NCI-H2227 (cell line): ENCODE measurements at regions not wholly inside any gene's neighbourhood (a gene's known extent, or its start where the extent isn't known, plus 50 kb on each side); places are given as distances from the start of the nearest gene placed in this dataset.
"Not testable (repeated sequence)": the region's sequence is repeated elsewhere in the genome, so short reads cannot be mapped to it uniquely, and the experiment has no call there.

ENCODE experiments used
- DNase-seq: peaks from one replicate; lab custom pipeline; 2025; ENCODE audit not compliant: unreplicated experiment; lab: John Stamatoyannopoulos, UW

DNA sequence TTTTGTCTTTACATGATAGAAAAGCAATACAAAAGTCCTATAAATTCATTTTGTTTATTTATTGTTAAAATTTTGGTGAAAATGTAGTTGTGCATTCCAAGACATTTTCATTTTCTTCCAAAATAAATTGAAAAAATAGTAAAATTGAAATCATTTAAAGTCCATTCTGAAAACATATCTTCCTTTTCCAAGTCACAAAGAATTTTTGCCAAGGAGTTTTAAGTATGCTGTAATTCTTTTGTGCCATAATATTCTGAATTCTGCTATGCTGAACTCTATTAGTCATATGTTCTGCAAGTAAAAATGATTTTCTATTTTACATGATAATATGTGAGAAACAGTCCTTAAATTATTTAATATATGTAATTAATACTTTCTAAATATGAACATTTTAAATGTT, 879.6 kb upstream of the SLC10A2 start:
- no peak for DNase-seq

DNA sequence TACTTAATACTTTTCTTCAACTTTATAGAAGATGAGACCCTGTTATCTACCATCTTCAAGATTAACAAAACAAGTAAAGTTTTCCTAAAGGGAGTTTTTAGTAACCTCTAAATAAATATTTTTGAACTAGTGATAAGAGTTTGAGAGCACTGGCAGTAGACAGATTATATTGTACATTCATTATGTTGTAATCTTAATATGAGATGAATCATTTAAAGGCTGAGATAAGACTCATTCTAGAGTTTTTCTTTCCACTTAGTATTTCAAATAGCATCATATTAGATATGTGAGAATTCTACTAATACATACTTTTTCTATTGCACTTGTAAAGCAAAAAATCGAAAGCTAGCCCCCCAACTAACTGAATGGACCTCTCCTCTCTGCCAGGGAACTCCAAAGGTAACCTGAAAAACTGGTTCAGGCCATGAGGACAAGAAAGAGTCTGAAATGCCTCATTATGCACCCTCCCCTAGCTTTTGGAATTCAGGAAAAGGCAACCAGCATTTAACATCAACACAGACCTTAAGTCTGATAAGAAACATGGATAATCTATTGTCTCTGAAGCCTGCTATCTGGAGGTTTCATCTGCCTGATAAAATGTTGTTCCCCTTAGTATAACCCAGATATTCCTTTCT, 875.4 kb upstream of the SLC10A2 start:
- DNase-seq = no peak

DNA sequence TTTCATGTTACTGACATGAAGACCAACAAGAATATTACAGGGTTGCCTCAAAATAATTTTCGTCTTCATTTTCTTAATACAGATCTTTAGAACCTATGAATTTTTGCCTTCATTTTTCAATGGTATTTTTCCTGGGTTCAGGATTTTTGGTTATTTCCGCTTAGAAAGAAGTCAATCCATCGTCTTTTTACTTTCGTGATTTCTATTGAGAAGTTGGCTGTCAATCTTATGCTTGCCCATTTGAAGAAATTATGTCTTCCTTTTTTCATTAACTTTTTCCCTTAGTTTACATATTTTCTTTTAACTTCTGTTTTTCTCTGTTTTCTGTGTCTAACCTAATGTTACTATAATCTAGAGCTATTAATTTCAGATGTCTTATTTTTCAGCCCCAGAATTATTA, 868.9 kb upstream of the SLC10A2 start:
- no peak for DNase-seq

DNA sequence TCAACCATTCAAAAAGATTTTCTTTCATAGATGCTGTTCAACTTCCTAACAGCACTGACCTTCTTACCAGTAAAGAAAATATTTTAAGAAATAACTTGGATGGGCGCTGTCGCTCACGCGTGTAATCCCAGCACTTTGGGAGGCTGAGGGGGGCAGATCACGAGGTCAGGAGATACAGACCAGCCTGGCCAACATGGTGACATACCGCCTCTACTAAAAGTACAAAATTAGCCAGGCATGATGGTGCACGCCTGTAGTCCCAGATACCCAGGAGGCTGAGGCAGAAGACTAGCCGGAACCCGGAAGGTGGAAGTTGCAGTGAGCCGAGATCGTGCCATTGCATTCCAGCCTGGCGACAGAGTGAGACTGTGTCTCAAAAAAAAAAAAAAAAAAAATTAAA, 865.7 kb upstream of the SLC10A2 start:
- DNase-seq = no peak

DNA sequence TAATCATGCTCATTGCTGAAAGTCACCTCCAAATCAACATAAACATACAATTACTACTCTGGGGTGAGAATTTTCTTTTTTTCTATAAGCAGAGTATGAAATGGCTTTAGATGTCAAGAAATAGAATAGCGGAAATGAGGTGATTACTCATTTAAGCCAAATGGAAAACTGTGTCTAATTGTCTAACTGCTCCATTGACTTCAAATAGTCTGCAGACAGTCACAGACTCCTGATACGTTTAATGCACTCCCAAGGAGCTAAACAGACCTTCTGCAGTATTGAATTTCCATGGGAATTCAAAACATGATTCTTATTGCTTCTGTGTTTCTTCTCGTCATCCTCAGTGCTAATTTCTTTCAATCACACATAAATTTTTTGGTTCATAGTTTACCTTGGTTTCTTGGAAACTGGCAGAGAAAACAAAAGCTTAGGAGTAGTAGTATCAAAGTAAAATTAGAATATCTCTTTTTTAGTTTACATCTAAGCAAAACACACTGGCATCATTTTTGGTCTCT, 865.2 kb upstream of the SLC10A2 start:
- DNase-seq = no peak

DNA sequence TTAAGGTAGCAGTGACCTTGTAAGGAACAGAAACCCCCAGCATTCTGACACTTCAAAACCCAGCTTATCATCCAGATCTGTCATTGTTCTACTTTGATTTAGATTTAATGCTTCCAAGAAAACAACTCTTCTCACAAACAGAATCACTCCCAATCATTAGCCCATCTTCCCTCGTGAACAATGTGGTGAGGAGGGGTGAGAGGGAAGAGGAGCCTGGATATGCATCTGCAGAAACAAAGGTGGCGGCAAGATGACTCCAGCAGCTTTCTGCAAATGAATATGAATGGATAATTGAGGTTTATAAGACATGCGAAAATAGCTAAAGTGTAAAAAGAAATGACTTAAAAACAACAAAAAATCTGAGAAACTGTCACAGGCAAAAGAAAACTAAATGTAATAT, 859.9 kb upstream of the SLC10A2 start:
- DNase-seq = peak; percentile 24

DNA sequence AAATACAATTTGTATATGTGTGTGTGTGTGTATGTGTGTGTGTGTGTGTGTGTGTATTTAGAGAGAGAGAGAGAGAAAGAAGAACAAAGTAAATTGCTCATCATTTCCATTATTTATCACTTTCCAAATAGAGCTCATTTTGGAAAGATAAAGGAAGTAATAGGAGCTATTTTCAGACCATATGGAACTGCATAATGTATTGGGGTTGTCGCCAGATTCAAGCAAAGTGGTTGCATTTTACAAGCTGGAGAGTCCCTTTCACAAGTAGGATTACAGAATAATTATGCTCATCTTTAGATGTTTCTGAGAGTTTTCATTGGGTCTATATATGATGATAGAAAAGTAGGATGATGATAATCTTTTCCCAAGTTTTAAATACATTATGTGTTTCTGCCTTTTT, 842.7 kb upstream of the SLC10A2 start:
- DNase-seq = no peak

DNA sequence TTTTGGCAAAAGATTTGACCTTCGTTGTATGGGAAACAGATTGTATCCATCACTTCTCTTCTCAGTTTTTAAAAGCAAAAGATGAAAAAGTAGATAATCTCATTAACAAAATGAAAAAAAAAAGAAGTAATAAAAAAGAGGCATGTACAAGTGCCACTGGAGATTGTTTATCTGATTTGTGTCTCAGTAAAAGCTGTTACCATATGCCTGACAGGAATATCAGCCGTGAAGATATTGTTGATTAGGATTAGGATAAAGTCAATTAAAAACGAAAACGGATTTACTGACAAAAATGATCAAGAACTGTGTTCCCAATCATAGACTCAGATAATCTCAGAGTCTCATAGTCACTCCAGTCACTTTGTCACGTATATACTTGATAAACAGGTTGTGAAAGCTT, 842.1 kb upstream of the SLC10A2 start:
- DNase-seq = no peak

DNA sequence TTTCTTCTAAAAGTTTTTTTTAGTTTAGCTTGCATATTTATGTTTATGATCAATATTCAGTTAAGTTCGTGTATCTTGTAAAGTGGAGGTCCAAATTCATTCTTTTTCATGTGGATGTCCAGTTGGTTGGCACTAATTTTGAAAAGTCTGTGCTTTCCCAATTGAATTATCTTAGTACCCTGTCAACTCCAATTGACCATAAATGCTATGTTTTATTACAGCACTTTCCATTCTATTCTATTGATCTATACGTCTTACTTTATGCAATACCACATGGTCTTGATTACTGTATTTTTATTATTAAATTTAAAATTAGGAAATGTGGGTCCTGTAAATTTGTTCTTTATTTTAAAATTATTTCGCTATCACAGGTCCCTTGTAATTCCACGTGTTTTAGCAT, 837.6 kb upstream of the SLC10A2 start:
- DNase-seq = no peak

DNA sequence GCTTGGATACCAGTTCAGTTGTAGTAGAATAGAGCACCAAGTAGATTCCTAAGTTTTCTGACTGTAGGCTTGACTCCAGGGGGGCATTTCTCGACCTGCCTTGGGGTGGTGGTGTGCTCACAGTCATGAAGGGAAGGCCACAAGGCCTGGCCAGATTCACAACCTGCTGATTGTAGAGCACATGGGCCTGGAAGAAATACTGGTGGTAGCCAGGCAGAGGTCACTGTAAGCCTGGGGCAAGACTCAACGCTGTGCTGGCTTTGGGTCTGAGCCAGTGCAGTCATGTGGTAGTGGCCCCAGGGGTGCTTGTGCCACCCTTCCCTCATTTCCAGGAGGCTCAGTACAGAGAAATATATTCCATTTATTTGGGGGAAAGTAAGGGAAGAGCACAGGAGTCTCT, 832.3 kb upstream of the SLC10A2 start:
- no peak for DNase-seq

DNA sequence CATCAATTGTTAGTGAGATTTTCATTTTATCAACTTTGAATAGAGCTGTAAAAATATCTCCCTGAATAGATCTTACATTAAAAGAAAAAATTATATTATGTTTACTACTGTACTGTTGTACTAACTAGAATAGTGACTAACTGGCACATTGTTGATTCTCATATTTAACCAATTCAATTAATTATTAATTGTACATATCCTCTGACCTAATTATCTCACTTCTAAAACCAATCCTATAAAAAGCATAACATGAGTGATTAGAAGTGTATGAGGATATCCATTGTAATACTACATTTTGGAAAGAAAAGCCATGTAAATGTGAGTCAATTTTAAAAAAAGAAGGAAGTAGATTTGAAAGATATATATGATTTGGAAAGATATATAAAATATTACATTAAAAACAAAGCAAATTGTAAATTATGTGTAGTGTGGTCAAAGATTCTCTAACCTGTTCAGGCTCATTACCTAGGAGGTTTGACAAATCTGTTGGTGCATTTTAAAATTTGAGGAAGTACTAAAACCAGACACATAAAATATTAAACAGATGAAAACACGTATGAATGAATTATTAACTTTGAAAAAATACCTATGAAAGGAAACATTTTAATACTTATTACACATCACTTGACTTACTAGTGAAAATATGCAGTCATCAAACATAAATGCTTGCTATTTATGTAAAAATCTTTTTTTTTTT, 829.8 kb upstream of the SLC10A2 start:
- DNase-seq = no peak

DNA sequence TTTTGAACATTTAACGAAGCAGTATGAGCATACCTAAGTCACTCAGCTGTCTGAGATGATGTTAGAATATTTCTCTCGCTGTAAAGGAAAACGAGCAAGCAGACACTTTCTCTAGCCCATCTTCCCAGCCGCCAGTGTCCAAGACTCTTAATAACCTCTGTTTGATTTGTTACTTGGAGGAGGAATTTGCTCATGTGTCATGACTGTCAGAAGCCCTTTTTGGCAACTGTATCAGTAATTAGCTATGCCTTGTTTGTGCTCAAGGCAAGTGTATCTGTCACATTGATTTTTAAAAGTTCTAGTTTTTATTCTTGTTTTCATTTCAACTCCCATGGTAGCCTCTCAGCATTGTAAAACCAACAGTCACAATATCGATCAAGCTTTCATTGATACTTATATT, 828.4 kb upstream of the SLC10A2 start:
- DNase-seq = no peak

DNA sequence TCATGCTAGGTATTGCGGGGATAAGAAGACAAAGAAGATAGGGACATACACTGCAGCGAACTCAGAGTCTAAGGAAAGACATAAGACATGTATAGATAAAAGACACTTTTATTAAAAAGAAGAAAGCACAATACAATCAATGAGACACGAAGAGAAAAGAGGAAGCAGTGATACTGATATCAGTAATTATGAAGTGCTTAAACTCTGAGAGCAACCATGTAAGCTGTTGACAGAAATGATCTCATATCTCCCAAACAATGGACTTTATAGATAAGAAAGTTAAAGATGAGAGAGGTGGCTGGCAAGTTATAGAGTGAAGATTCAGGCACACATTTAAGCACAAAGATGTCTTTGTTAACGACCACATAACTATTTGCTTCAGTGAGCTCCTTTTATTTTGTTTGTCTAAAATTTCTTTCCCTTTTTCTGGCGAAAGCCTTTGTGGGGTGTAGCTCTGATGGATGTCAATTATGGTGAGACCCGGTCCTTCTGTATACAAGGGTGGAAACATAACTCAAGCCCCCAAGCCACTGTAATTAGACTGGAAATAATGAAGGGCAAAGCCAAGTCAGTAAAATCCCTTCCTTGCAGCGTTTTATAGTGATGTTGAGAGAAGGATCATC, 818.0 kb upstream of the SLC10A2 start:
- no peak for DNase-seq

DNA sequence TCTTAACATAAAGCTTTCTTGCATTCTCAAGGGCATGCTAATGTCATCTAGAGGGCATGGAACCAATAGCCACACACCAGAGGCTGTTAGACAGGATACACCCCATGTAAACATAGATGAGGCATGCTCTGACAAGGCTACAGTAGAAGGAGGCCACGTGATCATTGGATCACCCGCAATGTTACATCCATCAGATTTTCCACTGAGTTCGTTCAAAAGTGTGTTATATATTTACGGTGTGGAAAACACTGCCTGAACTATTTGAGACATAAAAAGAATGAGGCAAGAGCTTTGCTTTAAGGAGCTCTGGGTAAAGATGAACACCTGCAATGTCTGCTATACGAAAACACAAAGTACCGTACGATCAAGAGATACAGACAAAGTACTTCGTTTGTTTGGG, 817.5 kb upstream of the SLC10A2 start:
- DNase-seq = no peak

DNA sequence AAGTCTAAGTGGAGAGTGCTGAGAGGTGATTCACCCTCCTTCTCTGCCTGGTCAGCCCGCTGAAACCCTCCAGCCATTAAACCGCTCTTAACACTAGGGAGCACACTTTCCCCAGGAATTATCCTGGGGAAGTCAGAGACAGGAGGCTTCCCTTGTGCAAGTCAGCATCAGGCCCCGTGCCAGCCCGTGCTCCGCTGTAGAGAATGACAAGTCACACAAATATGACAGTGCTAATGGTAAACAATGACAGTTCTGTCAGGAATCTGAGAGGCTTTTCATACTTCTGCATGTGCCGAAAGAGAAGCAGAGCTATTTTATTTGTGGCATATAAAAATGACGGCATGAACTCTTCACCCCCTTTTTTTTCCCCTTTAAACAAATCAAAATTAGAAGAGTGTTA, 816.9 kb upstream of the SLC10A2 start:
- peak; percentile 74 for DNase-seq

DNA sequence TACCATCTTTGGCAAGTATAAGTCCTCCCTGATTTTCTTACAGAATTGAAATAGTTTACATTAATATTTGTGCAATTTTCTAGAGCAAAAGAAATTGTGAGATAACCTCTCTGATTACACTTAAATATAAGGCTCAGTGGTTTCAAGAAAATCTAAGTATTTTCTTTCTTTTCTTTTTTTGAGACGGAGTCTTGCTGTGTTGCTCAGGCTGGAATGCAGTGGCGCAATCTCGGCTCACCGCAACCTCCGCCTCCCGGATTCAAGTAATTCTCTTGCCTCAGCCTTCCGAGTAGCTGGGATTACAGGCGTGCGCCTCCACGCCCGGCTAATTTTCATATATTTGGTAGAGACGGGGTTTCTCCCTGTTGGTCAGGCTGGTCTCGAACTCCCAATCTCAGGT, 813.9 kb upstream of the SLC10A2 start:
- not testable (repeated sequence) for DNase-seq

DNA sequence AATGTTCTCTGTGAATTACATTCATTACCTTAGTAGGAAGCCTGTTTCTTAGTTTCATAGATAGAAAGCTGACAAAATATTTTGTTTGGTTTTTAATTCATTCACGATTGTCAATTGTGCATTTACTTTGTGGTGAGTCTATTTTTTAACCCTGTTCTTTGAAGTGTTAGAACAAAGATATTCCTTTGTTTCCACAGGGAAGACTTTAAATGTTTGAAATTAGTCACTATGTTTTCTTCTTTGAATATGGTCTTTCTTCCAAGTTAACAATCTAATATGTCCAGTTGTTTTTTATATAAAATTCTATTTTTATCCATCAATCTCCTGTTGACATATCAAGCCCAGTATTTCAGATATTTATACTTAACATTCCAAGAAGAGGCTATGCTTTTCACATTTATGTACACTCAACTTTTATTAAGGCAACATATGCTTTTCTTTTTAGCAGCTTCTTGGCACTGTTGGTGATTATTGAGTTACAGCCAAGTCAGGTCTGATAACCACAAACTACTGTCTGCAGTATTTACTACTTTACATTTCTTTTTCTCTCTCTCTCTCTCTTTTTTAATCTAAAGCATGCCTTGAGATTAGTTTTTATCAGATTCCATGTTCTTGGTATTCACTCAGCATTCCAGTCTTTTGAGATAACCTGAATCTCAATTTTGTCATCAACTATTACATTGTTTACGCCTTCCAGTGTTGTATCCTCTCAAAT, 812.8 kb upstream of the SLC10A2 start:
- no peak for DNase-seq

DNA sequence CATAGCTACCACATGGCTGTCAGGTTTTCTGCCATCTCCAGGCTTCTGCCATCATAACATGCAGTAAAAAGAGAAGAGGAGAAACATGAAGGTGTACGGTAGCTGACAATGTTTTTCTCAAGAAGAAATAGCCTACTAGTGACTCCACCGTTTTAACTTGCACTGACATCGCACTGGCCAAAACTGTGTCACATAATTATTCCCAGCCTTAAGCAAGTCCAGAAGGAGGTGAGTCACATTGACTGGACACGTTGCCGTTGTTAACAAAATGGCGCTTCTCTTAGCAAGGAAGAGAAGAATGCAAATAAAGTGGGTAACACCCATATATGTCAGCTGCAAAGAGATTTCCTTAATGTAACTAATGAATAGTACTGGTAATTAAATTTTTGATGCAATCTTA, 810.4 kb upstream of the SLC10A2 start:
- no peak for DNase-seq

DNA sequence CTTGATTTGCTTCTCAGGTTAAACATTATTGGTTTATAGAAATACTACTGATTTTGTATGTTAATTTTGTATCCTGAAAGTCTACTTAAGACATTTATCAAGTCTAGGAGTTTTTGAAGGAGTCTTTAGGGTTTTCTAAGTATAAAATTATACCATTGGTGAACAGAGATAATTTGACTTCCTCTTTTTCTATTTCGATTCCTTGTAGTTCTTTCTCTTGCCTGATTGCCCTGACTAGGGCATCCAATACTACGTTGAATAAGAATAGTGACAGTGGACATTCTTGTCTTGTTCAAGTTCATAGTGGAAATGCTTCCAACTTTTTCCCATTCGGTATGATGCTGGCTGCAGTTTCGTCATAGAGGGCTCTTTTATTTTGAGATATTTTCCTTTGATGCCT, 807.5 kb upstream of the SLC10A2 start:
- DNase-seq = no peak

DNA sequence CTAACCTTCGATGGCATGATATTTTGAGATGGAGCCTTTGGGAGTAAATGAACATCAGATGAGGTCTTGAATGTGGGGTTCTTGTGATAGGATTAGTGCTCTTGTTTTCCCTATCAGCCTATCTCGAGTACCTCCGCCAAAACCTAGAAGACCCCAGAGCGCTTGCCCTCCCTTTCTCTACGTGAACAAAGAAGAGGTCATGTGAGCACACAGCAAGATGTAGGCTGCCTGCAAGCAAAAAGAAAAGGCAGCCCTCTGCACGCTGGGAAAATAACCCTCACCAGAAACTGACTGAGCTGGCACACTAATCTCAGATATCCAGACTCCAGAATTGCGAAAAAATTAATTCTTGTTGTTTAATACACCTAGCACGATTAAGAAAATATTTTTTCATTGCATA, 799.8 kb upstream of the SLC10A2 start:
- peak; percentile 59 for DNase-seq

DNA sequence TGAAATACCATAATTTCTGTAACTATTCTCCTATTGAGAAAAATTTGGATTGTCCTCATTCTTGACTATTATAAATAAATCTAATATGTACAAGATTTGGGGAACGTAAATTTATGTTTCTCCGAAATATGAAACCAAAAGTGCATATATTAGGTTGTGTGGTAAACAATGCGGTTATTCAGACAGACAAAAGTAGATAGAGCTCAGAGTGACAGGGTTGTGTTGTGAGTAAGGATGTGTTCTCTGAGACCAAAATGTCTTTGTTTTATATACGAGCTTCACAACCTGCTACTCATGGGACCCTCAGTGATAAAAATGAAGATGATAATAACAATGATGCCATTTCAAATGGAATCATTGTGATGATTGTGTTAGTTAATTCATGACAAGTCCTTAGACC, 796.3 kb upstream of the SLC10A2 start:
- no peak for DNase-seq

DNA sequence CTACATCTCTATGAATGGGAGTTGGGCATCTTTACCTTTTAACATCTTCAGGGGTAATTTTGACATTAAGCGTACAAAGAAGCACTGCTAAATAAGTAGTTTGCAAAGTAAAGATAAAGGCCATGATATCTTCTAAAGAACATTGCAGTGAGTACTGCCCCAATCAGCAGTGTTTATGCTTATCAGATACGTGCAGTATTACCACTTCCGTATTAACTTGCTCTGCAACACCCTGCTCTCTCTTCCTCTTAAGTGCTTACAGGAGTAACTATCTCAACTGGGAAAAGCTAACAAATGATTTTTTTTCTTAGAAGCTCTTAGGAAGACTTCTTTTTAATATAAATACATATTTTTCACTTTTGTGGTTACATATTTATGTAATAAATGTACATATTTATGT, 793.7 kb upstream of the SLC10A2 start:
- no peak for DNase-seq
